ENCODE measurements at regions not wholly inside any gene's neighbourhood (a gene's known extent, or its start where the extent isn't known, plus 50 kb on each side); places are given as distances from the start of the nearest gene placed in this dataset.

DNA sequence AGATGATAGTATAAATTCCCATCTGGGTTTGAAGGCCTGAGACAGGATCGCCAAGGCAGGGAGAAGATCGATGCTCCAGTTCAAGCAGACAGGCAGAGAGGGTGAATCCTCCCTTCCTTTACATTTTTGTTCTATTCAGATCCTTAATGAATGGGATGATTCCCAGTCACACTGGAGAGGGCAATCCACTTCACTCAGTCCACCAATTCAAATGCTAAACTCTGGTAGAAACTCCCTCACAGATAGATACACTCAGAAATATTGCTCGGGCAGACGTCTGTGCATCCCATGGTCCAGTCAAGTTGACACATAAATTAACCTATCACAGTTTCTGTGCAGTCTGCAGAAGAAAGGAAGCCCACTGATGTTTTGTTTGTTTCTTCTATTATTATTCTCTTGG, 193.1 kb upstream of the ZNF462 start:
- no peak for DNase-seq (ENCODE audit: extremely low read depth, low read depth)
- TF ChIP-seq, protein P1, sequence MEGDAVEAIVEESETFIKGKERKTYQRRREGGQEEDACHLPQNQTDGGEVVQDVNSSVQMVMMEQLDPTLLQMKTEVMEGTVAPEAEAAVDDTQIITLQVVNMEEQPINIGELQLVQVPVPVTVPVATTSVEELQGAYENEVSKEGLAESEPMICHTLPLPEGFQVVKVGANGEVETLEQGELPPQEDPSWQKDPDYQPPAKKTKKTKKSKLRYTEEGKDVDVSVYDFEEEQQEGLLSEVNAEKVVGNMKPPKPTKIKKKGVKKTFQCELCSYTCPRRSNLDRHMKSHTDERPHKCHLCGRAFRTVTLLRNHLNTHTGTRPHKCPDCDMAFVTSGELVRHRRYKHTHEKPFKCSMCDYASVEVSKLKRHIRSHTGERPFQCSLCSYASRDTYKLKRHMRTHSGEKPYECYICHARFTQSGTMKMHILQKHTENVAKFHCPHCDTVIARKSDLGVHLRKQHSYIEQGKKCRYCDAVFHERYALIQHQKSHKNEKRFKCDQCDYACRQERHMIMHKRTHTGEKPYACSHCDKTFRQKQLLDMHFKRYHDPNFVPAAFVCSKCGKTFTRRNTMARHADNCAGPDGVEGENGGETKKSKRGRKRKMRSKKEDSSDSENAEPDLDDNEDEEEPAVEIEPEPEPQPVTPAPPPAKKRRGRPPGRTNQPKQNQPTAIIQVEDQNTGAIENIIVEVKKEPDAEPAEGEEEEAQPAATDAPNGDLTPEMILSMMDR (IDR thresholded peaks at IDR 0.05; ENCODE audit: low read depth, low read length): no peak

DNA sequence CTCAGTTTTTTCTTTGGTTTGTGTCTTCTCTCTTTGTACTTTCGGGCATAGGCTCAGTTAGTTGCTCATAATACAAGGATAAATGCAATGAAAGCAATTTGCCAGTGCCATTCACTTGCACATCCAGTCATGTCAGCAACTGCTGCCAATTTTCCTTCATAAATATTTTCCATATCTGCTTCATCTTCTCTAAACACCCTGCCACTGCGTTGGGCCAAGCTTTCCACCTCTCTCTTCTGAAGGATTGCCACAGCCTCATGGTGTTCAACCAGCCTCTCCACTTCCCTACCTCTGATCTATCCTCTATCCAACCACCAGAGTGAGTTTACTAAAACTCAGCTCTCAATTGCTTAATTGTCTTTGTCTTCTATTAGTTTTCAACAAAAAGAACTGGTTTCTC, 192.5 kb upstream of the ZNF462 start:
- no peak for DNase-seq (ENCODE audit: extremely low read depth, low read depth)
- TF ChIP-seq, protein P1 (IDR thresholded peaks at IDR 0.05; ENCODE audit: low read depth, low read length): no peak

DNA sequence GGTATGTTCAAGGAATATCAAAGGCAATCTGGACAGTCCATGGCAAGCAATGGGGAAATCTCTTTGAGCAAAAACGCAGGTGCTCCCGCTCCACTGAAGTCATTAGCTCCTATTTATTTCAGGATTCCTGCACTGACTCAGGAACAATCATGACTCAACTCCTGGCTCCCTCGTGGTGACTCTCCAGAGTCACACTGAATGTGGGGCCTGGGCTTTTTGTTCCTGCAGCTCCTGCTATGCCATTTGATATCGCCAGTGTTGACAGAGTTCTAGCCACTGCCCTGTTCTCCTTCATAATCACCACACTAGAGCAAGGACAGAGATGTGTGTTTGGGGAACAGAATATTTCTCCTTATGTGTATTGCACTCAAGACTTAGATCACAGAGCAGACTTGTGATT, 187.2 kb upstream of the ZNF462 start:
- TF ChIP-seq, protein P1 (IDR thresholded peaks at IDR 0.05; ENCODE audit: low read depth, low read length): no peak
- DNase-seq (ENCODE audit: extremely low read depth, low read depth): no peak

DNA sequence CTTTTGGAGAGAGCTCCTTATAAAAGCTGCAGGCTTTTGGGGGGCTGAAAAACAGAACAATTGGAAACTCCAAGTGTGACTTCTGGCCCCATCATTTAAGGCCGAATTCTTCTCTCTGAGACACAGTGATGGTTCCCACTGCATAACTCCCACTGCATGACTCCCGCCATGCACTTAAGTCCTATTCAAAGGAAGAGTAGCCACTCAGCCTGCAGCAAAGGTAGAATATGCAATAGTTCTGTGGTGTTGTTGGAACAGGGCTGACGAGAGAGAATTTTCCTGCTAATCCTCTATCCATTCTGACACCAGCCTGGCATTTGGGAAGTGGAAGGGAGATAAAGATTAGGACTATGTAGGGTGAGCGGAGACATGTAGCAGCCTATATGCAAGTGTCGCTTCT, 185.6 kb upstream of the ZNF462 start:
- TF ChIP-seq, protein P1 (IDR thresholded peaks at IDR 0.05; ENCODE audit: low read depth, low read length): no peak
- DNase-seq (ENCODE audit: extremely low read depth, low read depth): no peak

DNA sequence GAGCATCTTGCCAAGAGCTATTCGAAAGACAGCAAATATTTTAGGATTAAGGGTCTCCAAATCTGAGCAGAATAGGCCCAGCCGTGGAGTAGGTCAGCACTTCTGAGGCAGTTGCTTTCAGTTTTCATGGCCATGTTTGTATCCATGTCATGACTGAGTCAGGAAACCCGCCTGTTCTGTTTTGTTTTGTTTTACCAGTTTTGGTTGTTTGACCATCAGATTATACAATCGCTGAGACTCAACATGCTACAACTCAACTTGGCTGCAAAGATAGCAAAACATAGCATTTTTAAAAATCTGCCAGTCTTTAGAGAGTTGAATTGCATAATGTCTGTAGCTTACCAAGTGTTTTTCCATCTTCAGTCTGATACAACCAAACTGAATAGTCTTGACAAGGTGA, 185.1 kb upstream of the ZNF462 start:
- DNase-seq (ENCODE audit: extremely low read depth, low read depth): no peak
- TF ChIP-seq, protein P1 (IDR thresholded peaks at IDR 0.05; ENCODE audit: low read depth, low read length): no peak

DNA sequence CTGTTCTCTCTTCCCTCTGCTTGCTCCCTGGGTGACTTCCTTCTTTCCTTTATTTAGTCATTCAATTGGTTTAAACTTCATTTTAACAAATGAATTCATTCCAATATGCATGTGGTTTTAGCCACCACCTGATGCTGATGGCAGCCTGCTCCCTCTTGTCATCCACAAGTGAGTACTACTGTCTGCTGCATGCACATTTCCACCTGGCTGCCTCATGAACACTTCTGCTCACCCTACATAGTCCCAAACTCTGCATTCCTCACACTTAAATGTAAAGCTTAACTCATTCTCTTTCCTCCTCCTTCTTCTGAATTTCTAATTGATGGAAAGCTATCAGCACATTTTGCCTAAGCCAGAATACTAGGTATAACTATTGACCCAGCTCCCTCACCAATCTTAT, 184.7 kb upstream of the ZNF462 start:
- no peak for DNase-seq (ENCODE audit: extremely low read depth, low read depth)
- TF ChIP-seq, protein P1 (IDR thresholded peaks at IDR 0.05; ENCODE audit: low read depth, low read length): no peak

DNA sequence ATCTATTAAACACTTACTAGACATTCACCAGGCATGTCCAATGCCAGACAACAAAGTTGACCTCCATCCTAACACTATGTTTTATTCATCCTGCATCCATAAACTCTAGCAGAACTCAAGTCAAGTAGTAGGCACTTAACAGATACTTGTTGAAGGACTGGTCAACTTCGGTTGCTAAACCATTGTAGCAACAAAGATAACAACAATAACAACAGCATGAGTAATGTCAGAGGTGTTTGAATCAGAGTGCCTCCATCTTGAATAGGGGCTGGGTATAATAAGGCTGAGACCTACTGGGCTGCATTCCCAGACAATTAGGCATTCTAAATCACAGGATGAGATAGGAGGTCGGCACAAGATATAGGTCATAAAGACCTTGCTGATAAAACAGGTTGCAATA, 180.5 kb upstream of the ZNF462 start:
- no peak for DNase-seq (ENCODE audit: extremely low read depth, low read depth)
- TF ChIP-seq, protein P1 (IDR thresholded peaks at IDR 0.05; ENCODE audit: low read depth, low read length): no peak
